Smooth muscle cell (in vitro differentiated cells): ENCODE measurements at regions not wholly inside any gene's neighbourhood (a gene's known extent, or its start where the extent isn't known, plus 50 kb on each side); places are given as distances from the start of the nearest gene placed in this dataset.

Source experiments
- DNase-seq: peaks from one replicate; lab custom pipeline; 2025; ENCODE audit not compliant: unreplicated experiment; lab: John Stamatoyannopoulos, UW
- H2AFZ ChIP-seq: fragments of 200-600 bp; sonication (generic); 2 replicates; pipeline ENCODE4 v1.6.0; 2016; ENCODE audit warnings: antibody characterized with exemption, low read depth, mild to moderate bottlenecking
- H3F3A ChIP-seq: fragments of 200-600 bp; sonication (generic); 2 replicates; pipeline ENCODE4 v1.6.0; 2017; ENCODE audit warnings: antibody characterized with exemption, low read depth
- H3K27ac ChIP-seq: fragments of 200-600 bp; sonication (generic); 2 replicates; pipeline ENCODE4 v1.5.1; 2016; ENCODE audit warnings: low read depth, mild to moderate bottlenecking
- H3K27me3 ChIP-seq: fragments of 200-600 bp; sonication (generic); 2 replicates; pipeline ENCODE4 v1.6.1; 2016; ENCODE audit warnings: low read depth, mild to moderate bottlenecking
- H3K36me3 ChIP-seq: fragments of 200-600 bp; sonication (generic); 2 replicates; pipeline ENCODE4 v1.5.1; 2016; ENCODE audit warnings: low read depth
- H3K4me1 ChIP-seq: fragments of 200-600 bp; sonication (generic); 2 replicates; pipeline ENCODE4 v1.5.1; 2016; ENCODE audit warnings: low read depth
- H3K4me2 ChIP-seq: fragments of 200-600 bp; sonication (generic); 2 replicates; pipeline ENCODE4 v1.6.0; 2016; ENCODE audit warnings: mild to moderate bottlenecking
- H3K4me3 ChIP-seq: fragments of 200-600 bp; sonication (generic); 2 replicates; pipeline ENCODE4 v1.5.1; 2016; ENCODE audit warnings: mild to moderate bottlenecking
- H3K79me2 ChIP-seq: fragments of 200-600 bp; sonication (generic); 2 replicates; pipeline ENCODE4 v1.6.0; 2016; ENCODE audit warnings: low read depth, mild to moderate bottlenecking
- H3K9ac ChIP-seq: fragments of 200-600 bp; sonication (generic); 2 replicates; pipeline ENCODE4 v1.6.0; 2016; ENCODE audit warnings: low read depth
- H3K9me3 ChIP-seq: fragments of 200-600 bp; sonication (generic); replicated peaks from 2 replicates; pipeline ENCODE4 v1.5.1; 2016; ENCODE audit warnings: low read depth
- H4K20me1 ChIP-seq: fragments of 200-600 bp; sonication (generic); 2 replicates; pipeline ENCODE4 v1.6.0; 2016; ENCODE audit warnings: low read depth
- CTCF ChIP-seq: fragments of 200-600 bp; sonication (generic); IDR thresholded peaks from 2 replicates; pipeline ENCODE4 v1.5.1; 2017; ENCODE audit warnings: borderline replicate concordance, mild to moderate bottlenecking, antibody characterized with exemption; ENCODE audit not compliant: insufficient read depth, poor library complexity, severe bottlenecking
- WGBS: methylation state at CpG from one replicate; pipeline ENCODE4 v1.1.7; 2016; ENCODE audit warnings: low lambda C conversion rate; 5-methylcytosine and 5-hydroxymethylcytosine counted together

DNA sequence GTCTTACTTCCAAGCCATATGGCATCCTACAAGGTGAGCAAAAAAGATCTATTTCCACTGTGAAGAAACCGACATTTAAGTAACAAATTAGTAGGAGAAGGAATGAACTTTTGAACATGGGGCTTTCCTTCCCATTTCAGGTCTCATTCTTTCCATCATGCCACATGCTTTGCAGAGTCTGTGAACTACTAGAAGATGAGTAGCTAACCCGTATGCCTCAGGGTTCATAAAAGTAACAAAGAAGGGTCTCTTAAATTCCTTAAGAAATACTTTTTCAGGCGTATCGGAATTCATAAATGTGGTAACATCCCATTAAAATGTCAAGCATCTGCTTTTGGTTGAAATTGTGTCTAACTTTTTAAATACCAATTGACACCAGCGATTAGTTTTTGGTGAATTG lies 81.3 kb upstream of the TNS3 start:
- no peak for TF ChIP-seq CTCF
- Histone ChIP-seq H3K9ac (no peak overlapping the region), H3K4me3 (no peak overlapping the region), H3K27ac (no peak overlapping the region), H4K20me1 (no peaks in the 10 kb centered on the region), H3F3A (peaks cover 7% of the 10 kb centered on the region), H3K27me3 (no peaks in the 10 kb centered on the region), H3K36me3 (no peaks in the 10 kb centered on the region), H3K4me1 (peaks cover 6% of the 10 kb centered on the region), H3K4me2 (no peak overlapping the region), H2AFZ (no peak overlapping the region), H3K9me3 (no peaks in the 10 kb centered on the region), H3K79me2 (no peaks in the 10 kb centered on the region)
- WGBS: 90% methylated on average over 5 of the region's 5 CpGs
- no peak for DNase-seq

DNA sequence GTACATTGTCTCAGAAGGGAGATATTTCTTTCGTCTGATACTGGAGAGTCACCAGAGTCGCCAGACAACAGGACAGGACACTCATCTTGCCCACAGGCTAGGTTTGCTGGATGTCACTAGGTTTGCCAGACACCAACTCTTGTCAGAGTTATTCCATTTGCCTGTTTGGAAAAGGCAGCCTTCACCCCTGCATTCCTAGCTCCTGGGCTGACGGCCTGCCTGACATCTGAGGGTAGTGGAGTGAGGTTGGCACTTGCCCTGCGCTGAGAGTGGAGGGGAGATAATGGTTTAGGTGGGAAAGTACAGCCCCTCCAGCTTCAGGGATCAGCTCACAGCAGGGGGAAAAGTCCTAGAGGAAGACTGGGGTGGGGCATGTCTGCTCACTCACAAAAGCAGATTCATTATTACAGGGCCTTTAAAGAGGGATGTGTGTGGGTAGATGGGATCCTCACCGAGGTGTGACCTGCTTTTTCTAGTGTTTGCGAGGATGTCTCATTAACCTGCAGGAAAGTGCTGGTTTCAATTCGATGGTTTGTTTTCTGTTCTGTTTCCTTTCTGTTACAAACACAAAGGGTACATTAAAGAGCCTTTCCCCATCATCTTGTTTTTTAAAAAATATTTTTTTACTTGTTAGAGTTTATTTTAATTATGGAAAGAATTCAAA lies 79.3 kb upstream of the TNS3 start:
- 71% methylated on average over 7 of the region's 7 CpGs for WGBS
- no peak for TF ChIP-seq CTCF
- no peak overlapping the region for H2AFZ ChIP-seq

GRCh38 chr7:47659664-47660462 lies 78.0 kb upstream of the TNS3 start:
- no peak for DNase-seq

More for the DNA sequence above, 79.3 kb upstream of the TNS3 start:
- H3K4me3 ChIP-seq: no peak overlapping the region
- H3K36me3 ChIP-seq: no peaks in the 10 kb centered on the region
- no peak overlapping the region for H3K4me2 ChIP-seq
- no peak for DNase-seq
- no peaks in the 10 kb centered on the region for H3K9me3 ChIP-seq
- no peak overlapping the region for H3K27ac ChIP-seq
- no peaks in the 10 kb centered on the region for H4K20me1 ChIP-seq
- H3K79me2 ChIP-seq: no peaks in the 10 kb centered on the region
- no peaks in the 10 kb centered on the region for H3F3A ChIP-seq
- H3K4me1 ChIP-seq: peaks cover 6% of the 10 kb centered on the region
- H3K27me3 ChIP-seq: no peaks in the 10 kb centered on the region
- no peak overlapping the region for H3K9ac ChIP-seq

More at GRCh38 chr7:47659664-47660462, 78.0 kb upstream of the TNS3 start:
- Histone ChIP-seq H4K20me1 (no peaks in the 10 kb centered on the region), H3F3A (no peaks in the 10 kb centered on the region), H3K9me3 (no peaks in the 10 kb centered on the region), H3K27me3 (no peaks in the 10 kb centered on the region), H3K27ac (no peak overlapping the region), H3K79me2 (no peaks in the 10 kb centered on the region), H2AFZ (no peak overlapping the region), H3K9ac (no peak overlapping the region), H3K4me2 (no peak overlapping the region), H3K4me3 (no peak overlapping the region), H3K36me3 (no peaks in the 10 kb centered on the region), H3K4me1 (peaks cover 8% of the 10 kb centered on the region)
- WGBS: 94% methylated on average over 12 of the region's 12 CpGs
- TF ChIP-seq CTCF: no peak
